NB4 (cell line): ENCODE measurements at regions not wholly inside any gene's neighbourhood (a gene's known extent, or its start where the extent isn't known, plus 50 kb on each side); places are given as distances from the start of the nearest gene placed in this dataset.
A peak's percentile ranks its signal among the peaks of the same experiment; 100 is the strongest.

Experiments
- DNase-seq: peaks from one replicate; pipeline ENCODE4 v3.0.0; 2010; ENCODE audit warnings: low read depth
- H3K4me3 ChIP-seq: one replicate; pipeline ENCODE4 v1.5.1; 2011; ENCODE audit warnings: mild to moderate bottlenecking, low read depth, low read length, moderate library complexity
- CTCF ChIP-seq: IDR thresholded peaks from one replicate; pipeline ENCODE4 v1.5.1; 2012; ENCODE audit warnings: low read depth, low read length
- MAX ChIP-seq: IDR thresholded peaks from 2 replicates; pipeline ENCODE4 v1.6.1; 2011; ENCODE audit warnings: low read depth, low read length
- MYC ChIP-seq: IDR thresholded peaks from 2 replicates; pipeline ENCODE4 v1.6.1; 2011; ENCODE audit warnings: low read depth, low read length
- POLR2A ChIP-seq: IDR thresholded peaks from 2 replicates; pipeline ENCODE4 v1.6.1; 2011; ENCODE audit warnings: mild to moderate bottlenecking; ENCODE audit not compliant: insufficient read length; ENCODE audit errors: extremely low read depth

DNA sequence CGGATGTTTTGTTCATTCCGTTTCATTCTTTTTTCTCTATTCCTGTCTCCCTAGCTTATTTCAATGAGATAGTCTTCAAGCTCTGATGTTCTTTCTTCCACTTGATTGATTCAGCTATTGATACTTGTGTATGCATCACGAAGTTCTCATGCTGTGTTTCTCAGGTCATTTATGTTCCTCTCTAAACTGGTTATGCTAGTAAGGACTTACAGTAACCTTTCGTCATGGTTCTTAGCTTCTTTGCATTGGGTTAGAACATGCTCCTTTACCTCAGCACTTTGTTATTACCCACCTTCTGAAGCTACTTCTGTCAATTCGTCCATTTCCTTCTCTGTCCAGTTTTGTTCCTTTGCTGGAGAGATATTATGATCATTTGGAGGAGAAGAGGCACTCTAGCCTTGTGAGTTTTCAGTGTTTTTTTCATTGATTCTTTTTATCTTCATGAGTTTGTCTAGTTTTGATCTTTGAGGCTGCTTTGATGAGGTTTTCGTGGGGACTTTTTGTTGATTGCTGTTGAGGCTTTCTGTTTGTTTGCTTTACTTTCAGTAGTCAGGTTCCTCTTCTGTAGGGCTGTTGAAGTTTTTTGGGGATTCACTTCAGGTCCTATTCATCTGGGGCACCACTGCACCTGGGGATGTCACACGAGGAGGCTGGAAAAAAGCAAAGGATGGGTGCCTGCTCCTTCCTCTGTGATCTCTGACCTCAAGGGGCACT lies 496.9 kb upstream of the LRRC7 start:
- no peak for DNase-seq
- TF ChIP-seq CTCF: no peak
- TF ChIP-seq MAX: no peak
- no peak for TF ChIP-seq POLR2A
- TF ChIP-seq MYC: no peak
- H3K4me3 ChIP-seq: no peak overlapping the region

DNA sequence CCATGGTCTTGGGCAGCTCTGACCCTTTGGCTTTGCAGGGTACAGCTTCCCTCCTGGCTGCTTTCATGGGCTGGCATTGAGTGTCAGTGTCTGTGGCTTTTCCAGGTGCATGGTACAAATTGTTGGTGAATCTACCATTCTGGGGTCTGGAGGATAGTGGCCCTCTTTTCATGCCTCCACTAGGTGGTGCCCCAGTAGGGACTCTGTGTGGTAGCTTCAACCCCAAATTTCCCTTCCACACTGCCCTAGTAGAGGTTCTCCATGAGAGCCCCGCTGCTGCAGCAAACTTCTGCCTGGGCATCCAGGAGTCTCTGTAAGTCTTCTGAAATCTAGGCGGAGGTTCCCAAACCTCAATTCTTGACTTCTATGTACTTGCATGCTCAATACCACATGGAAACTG lies 494.5 kb upstream of the LRRC7 start:
- peak; percentile 23 for TF ChIP-seq CTCF
- no peak for TF ChIP-seq POLR2A
- no peak overlapping the region for H3K4me3 ChIP-seq
- peak; percentile 5 for DNase-seq

GRCh38 chr1:69076631-69077030 lies 491.1 kb upstream of the LRRC7 start:
- no peak for DNase-seq
- TF ChIP-seq POLR2A (no peak), MYC (no peak), CTCF (no peak), MAX (no peak)
- H3K4me3 ChIP-seq: no peak overlapping the region

DNA sequence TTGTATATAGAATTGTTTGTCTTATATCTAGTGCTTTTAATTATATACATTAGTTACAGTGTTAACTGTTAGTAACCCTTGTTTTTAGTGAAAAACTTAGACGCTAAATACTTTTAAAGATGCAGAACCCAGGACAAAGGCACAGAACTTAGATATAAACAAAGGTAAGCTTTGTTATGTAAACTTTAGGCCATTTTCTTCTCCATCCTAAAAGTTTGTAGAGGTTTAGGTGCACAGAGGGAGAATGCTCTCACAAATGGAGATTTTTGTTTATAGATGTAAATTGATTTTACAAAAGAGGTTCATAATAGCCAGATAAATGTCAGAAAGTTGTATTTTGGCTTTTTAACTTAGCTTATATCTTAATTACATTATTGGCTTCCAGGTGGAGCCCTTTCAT lies 490.5 kb upstream of the LRRC7 start:
- H3K4me3 ChIP-seq: no peak overlapping the region
- TF ChIP-seq CTCF (no peak), MAX (no peak), MYC (no peak), POLR2A (no peak)
- DNase-seq: no peak

DNA sequence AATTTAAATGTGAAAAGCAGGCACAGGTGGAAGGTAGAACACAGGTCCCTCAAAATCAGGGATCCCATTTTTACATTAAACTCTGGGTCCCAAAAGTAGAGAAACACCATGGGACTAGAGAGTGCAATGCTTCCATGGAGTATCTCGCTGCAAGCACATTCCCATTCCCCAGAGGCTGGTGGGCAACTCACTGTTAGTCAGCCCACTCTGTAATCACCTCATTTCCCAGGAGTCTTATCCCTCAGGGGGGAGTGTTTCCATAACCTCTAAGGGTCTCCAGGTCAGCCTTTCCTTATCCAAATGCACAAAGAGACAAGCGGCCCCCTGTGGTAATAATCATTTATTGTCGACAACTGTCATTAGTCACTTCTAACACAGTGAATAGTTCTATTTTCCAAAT lies 490.1 kb upstream of the LRRC7 start:
- no peak for TF ChIP-seq POLR2A
- no peak for TF ChIP-seq MYC
- TF ChIP-seq CTCF: no peak
- no peak for TF ChIP-seq MAX
- no peak for DNase-seq
- H3K4me3 ChIP-seq: no peak overlapping the region

DNA sequence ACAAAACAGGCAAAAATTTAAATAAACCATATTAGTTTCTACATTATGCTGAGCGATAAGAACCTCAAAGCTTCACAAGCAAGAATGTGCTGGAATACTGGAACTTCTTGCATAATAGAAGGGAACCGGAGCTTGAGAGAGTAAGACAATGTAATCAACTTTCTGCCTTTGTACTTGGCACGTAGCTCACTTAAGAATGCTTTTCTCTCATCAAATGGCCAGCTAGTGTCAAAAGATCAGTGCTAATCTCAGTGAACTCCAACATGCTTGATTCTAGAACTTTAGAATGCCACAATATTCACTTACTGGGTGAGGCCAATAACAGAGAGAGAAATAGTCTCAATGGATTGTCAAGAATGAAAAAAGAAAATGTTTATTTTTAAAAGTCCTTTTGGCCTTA lies 486.1 kb upstream of the LRRC7 start:
- DNase-seq: no peak
- TF ChIP-seq POLR2A (no peak), CTCF (no peak), MAX (no peak), MYC (no peak)
- H3K4me3 ChIP-seq: no peak overlapping the region
